ENCODE measurements at regions not wholly inside any gene's neighbourhood (a gene's known extent, or its start where the extent isn't known, plus 50 kb on each side); places are given as distances from the start of the nearest gene placed in this dataset.

- Histone ChIP-seq H3K27ac (no peak overlapping the region), H3K4me3 (no peak overlapping the region), H3K4me1 (no peaks in the 10 kb centered on the region), H3K9me3 (peaks cover 0 to 7% (median 0%) of the 10 kb centered on the region in 11 donors), H3K27me3 (no peaks in the 10 kb centered on the region), H3K36me3 (no peaks in the 10 kb centered on the region)
- no peak for TF ChIP-seq CTCF (IDR thresholded peaks at IDR 0.05)
- DNase-seq (no peak), ATAC-seq (no peak)
- WGBS, 2 donors: 96 to 98% methylated on average over 2 of the region's 2 CpGs
- intact Hi-C loops (cut with DNase I): no loop called here
Observed at GRCh38 chr5:58394339-58394738, 65.5 kb downstream of the PLK2 start.

GRCh38 chr5:58393716-58394115, 66.2 kb downstream of the PLK2 start:
- DNase-seq (no peak), ATAC-seq (no peak)
- Histone ChIP-seq H3K4me3 (no peak overlapping the region), H3K9me3 (peaks cover 0 to 7% (median 0%) of the 10 kb centered on the region in 11 donors), H3K36me3 (no peaks in the 10 kb centered on the region), H3K27ac (no peak overlapping the region), H3K4me1 (no peaks in the 10 kb centered on the region), H3K27me3 (no peaks in the 10 kb centered on the region)
- 61 to 70% methylated on average over 5 of the region's 5 CpGs for whole genome bisulfite sequencing, 2 donors
- no peak for TF ChIP-seq CTCF (IDR thresholded peaks at IDR 0.05)
- intact Hi-C loops (cut with DNase I): no loop called here

- no peaks in the 10 kb centered on the region for H3K36me3 ChIP-seq
- WGBS, 2 donors: 88 to 90% methylated on average over 4 of the region's 4 CpGs
Observed at GRCh38 chr5:58392496-58392895, 67.4 kb downstream of the PLK2 start.

GRCh38 chr5:58383448-58383847, 76.4 kb downstream of the PLK2 start:
- 96 to 98% methylated on average over 2 of the region's 2 CpGs for WGBS, 2 donors
- no peak for DNase-seq

More at GRCh38 chr5:58392496-58392895, 67.4 kb downstream of the PLK2 start:
- DNase-seq: no peak
- Histone ChIP-seq H3K27ac (no peak overlapping the region), H3K27me3 (no peaks in the 10 kb centered on the region), H3K9me3 (peaks cover 0 to 7% (median 0%) of the 10 kb centered on the region in 11 donors), H3K4me1 (no peaks in the 10 kb centered on the region), H3K4me3 (no peak overlapping the region)
- ATAC-seq: no peak
- intact Hi-C loops (cut with DNase I): no loop called here
- no peak for TF ChIP-seq CTCF (IDR thresholded peaks at IDR 0.05)

More at GRCh38 chr5:58383448-58383847, 76.4 kb downstream of the PLK2 start:
- no peak for TF ChIP-seq CTCF (IDR thresholded peaks at IDR 0.05)
- intact Hi-C loops (cut with DNase I): no loop called here
- Histone ChIP-seq H3K36me3 (no peaks in the 10 kb centered on the region), H3K27ac (no peak overlapping the region), H3K4me3 (no peak overlapping the region), H3K27me3 (no peaks in the 10 kb centered on the region), H3K4me1 (no peaks in the 10 kb centered on the region), H3K9me3 (peaks cover 0 to 33% (median 20%) of the 10 kb centered on the region in 11 donors)
- ATAC-seq: no peak
